ENCODE measurements at regions not wholly inside any gene's neighbourhood (a gene's known extent, or its start where the extent isn't known, plus 50 kb on each side); places are given as distances from the start of the nearest gene placed in this dataset.
"Not testable (repeated sequence)": the region's sequence is repeated elsewhere in the genome, so short reads cannot be mapped to it uniquely, and the experiment has no call there.

DNA sequence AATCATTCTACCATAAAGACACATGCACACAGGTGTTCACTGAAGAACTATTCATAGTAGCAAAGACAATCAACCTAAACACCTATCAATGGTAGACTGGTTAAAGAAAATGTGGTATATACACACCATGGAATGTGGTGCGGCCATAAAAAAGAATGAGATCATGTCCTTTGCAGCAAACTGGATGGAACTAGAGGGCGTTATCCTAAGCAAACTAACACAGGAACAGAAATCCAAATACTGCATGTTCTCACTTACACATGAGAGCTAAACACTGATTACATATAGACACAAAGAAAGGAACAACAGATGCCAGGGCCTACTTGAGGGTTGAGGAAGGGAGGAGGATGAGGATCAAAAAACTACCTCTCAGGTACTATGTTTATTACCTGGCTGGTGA, 103.8 kb downstream of the DRD1 start:
- Histone ChIP-seq H3K4me1 (ENCODE audit: control insufficient read depth, low read length) (no peaks in the 10 kb centered on the region), H3K36me3 (ENCODE audit: control insufficient read depth, low read length) (no peaks in the 10 kb centered on the region), H3K27ac (ENCODE audit: low read depth, low read length) (no peak overlapping the region), H3K79me2 (ENCODE audit: control insufficient read depth, low read length) (no peaks in the 10 kb centered on the region), H3K9me3 (ENCODE audit: control insufficient read depth, insufficient read depth, low read length) (no peaks in the 10 kb centered on the region), H3K27me3 (ENCODE audit: control insufficient read depth, low read length) (no peaks in the 10 kb centered on the region), H3K9me2 (replicated peaks; ENCODE audit: control insufficient read depth, low read length) (no peaks in the 10 kb centered on the region), H4K20me1 (ENCODE audit: control insufficient read depth, insufficient read depth, low read depth, low read length) (no peaks in the 10 kb centered on the region), H3F3A (ENCODE audit: control insufficient read depth, insufficient read depth) (no peaks in the 10 kb centered on the region), H3K4me3 (ENCODE audit: low read length) (no peak overlapping the region), H3K4me2 (ENCODE audit: low read length) (no peak overlapping the region)
- no peak for TF ChIP-seq EZH2phosphoT487 (IDR thresholded peaks at IDR 0.05; ENCODE audit: borderline replicate concordance, low read length)
- TF ChIP-seq, protein P1, sequence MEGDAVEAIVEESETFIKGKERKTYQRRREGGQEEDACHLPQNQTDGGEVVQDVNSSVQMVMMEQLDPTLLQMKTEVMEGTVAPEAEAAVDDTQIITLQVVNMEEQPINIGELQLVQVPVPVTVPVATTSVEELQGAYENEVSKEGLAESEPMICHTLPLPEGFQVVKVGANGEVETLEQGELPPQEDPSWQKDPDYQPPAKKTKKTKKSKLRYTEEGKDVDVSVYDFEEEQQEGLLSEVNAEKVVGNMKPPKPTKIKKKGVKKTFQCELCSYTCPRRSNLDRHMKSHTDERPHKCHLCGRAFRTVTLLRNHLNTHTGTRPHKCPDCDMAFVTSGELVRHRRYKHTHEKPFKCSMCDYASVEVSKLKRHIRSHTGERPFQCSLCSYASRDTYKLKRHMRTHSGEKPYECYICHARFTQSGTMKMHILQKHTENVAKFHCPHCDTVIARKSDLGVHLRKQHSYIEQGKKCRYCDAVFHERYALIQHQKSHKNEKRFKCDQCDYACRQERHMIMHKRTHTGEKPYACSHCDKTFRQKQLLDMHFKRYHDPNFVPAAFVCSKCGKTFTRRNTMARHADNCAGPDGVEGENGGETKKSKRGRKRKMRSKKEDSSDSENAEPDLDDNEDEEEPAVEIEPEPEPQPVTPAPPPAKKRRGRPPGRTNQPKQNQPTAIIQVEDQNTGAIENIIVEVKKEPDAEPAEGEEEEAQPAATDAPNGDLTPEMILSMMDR (IDR thresholded peaks at IDR 0.05; ENCODE audit: low read depth, low read length, poor library complexity, severe bottlenecking): no peak

DNA sequence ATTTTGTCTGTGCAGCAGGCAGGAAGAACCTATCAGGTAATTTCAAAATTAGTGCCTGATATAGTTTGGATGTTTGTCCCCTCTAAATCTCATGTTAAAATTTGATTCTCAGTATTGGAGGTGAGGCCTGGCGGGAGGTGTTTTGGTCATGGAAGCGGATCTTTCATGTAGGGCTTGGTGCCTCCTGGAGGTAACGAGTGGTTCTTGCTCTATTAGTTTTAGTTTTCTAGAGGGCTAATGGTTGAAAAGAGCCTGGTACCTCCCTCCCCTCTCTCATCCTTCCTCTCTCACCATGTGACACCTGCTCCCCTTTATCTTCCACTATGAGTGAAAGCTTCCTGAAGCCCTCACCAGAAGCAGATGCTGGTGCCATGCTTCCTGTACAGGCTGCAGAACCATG, 106.3 kb downstream of the DRD1 start:
- TF ChIP-seq, protein P1 (IDR thresholded peaks at IDR 0.05; ENCODE audit: low read depth, low read length, poor library complexity, severe bottlenecking): no peak
- no peak for TF ChIP-seq EZH2phosphoT487 (IDR thresholded peaks at IDR 0.05; ENCODE audit: borderline replicate concordance, low read length)
- no peak overlapping the region for H3K4me2 ChIP-seq (ENCODE audit: low read length)
- no peaks in the 10 kb centered on the region for H3K27me3 ChIP-seq (ENCODE audit: control insufficient read depth, low read length)
- no peaks in the 10 kb centered on the region for H3K79me2 ChIP-seq (ENCODE audit: control insufficient read depth, low read length)
- H3K4me1 ChIP-seq (ENCODE audit: control insufficient read depth, low read length): no peaks in the 10 kb centered on the region
- H3K4me3 ChIP-seq (ENCODE audit: low read length): no peak overlapping the region
- no peaks in the 10 kb centered on the region for H3K9me2 ChIP-seq (replicated peaks; ENCODE audit: control insufficient read depth, low read length)
- H3F3A ChIP-seq (ENCODE audit: control insufficient read depth, insufficient read depth): no peaks in the 10 kb centered on the region
- H3K36me3 ChIP-seq (ENCODE audit: control insufficient read depth, low read length): no peaks in the 10 kb centered on the region
- no peaks in the 10 kb centered on the region for H3K9me3 ChIP-seq (ENCODE audit: control insufficient read depth, insufficient read depth, low read length)
- no peak overlapping the region for H3K27ac ChIP-seq (ENCODE audit: low read depth, low read length)
- no peaks in the 10 kb centered on the region for H4K20me1 ChIP-seq (ENCODE audit: control insufficient read depth, insufficient read depth, low read depth, low read length)

- Histone ChIP-seq H3K36me3 (ENCODE audit: control insufficient read depth, low read length) (no peaks in the 10 kb centered on the region), H3K4me2 (ENCODE audit: low read length) (no peak overlapping the region), H3K27ac (ENCODE audit: low read depth, low read length) (no peak overlapping the region), H3K79me2 (ENCODE audit: control insufficient read depth, low read length) (no peaks in the 10 kb centered on the region), H3K9me3 (ENCODE audit: control insufficient read depth, insufficient read depth, low read length) (no peaks in the 10 kb centered on the region), H3K27me3 (ENCODE audit: control insufficient read depth, low read length) (no peaks in the 10 kb centered on the region), H3F3A (ENCODE audit: control insufficient read depth, insufficient read depth) (no peaks in the 10 kb centered on the region), H3K4me1 (ENCODE audit: control insufficient read depth, low read length) (no peaks in the 10 kb centered on the region), H3K4me3 (ENCODE audit: low read length) (no peak overlapping the region), H3K9me2 (replicated peaks; ENCODE audit: control insufficient read depth, low read length) (no peaks in the 10 kb centered on the region), H4K20me1 (ENCODE audit: control insufficient read depth, insufficient read depth, low read depth, low read length) (no peaks in the 10 kb centered on the region)
- no peak for TF ChIP-seq EZH2phosphoT487 (IDR thresholded peaks at IDR 0.05; ENCODE audit: borderline replicate concordance, low read length)
- TF ChIP-seq, protein P1 (IDR thresholded peaks at IDR 0.05; ENCODE audit: low read depth, low read length, poor library complexity, severe bottlenecking): no peak
Observed at GRCh38 chr5:175336781-175337180, 107.2 kb downstream of the DRD1 start.

GRCh38 chr5:175335691-175336090, 108.3 kb downstream of the DRD1 start:
- H3K4me2 ChIP-seq (ENCODE audit: low read length): no peak overlapping the region
- no peak overlapping the region for H3K27ac ChIP-seq (ENCODE audit: low read depth, low read length)
- H3K4me3 ChIP-seq (ENCODE audit: low read length): no peak overlapping the region
- no peaks in the 10 kb centered on the region for H4K20me1 ChIP-seq (ENCODE audit: control insufficient read depth, insufficient read depth, low read depth, low read length)
- H3K9me2 ChIP-seq (replicated peaks; ENCODE audit: control insufficient read depth, low read length): no peaks in the 10 kb centered on the region
- no peaks in the 10 kb centered on the region for H3K4me1 ChIP-seq (ENCODE audit: control insufficient read depth, low read length)
- H3K27me3 ChIP-seq (ENCODE audit: control insufficient read depth, low read length): no peaks in the 10 kb centered on the region
- H3K79me2 ChIP-seq (ENCODE audit: control insufficient read depth, low read length): no peaks in the 10 kb centered on the region
- H3F3A ChIP-seq (ENCODE audit: control insufficient read depth, insufficient read depth): no peaks in the 10 kb centered on the region
- no peak for TF ChIP-seq EZH2phosphoT487 (IDR thresholded peaks at IDR 0.05; ENCODE audit: borderline replicate concordance, low read length)
- H3K36me3 ChIP-seq (ENCODE audit: control insufficient read depth, low read length): no peaks in the 10 kb centered on the region
- H3K9me3 ChIP-seq (ENCODE audit: control insufficient read depth, insufficient read depth, low read length): no peaks in the 10 kb centered on the region

DNA sequence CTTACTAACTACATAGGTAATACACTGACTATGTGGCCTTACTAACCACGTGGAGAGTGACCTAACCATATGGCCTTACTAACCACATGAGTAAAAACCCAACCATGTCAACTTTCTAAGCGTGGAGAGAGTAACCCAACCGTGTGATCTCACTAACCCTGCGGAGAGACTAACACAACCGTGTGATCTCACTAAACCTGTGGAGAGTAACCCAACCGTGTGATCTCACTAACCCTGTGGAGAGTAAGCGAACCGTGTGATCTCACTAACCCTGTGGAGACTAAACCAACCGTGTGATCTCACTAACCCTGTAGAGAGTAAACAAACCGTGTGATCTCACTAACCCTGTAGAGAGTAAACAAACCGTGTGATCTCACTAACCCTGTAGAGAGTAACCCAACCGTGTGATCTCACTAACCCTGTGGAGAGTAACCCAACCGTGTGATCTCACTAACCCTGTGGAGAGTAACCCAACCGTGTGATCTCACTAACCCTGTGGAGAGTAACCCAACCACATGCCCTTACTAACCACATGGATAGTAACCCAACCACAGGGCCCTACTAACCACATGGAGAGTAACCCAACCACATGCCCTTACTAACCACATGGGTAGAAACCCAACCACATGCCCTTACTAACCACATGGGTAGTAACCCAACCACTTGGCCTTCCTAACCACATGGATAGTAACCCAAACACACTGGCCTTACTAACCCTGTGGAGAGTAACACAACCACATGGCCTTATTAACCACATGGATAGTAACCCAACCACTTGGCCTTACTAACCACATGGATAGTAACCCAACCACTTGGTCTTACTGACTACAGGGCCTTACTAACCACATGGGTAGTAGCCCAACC, 112.6 kb downstream of the DRD1 start:
- not testable (repeated sequence) for H3K79me2 ChIP-seq (ENCODE audit: control insufficient read depth, low read length); H3K9me2 ChIP-seq (replicated peaks; ENCODE audit: control insufficient read depth, low read length); H3K36me3 ChIP-seq (ENCODE audit: control insufficient read depth, low read length); H3K27me3 ChIP-seq (ENCODE audit: control insufficient read depth, low read length); H3F3A ChIP-seq (ENCODE audit: control insufficient read depth, insufficient read depth); H3K9me3 ChIP-seq (ENCODE audit: control insufficient read depth, insufficient read depth, low read length); H3K4me1 ChIP-seq (ENCODE audit: control insufficient read depth, low read length); H3K4me3 ChIP-seq (ENCODE audit: low read length); H3K4me2 ChIP-seq (ENCODE audit: low read length); H3K27ac ChIP-seq (ENCODE audit: low read depth, low read length); H4K20me1 ChIP-seq (ENCODE audit: control insufficient read depth, insufficient read depth, low read depth, low read length)

Data from DOHH2 (cell line).